ENCODE measurements at regions not wholly inside any gene's neighbourhood (a gene's known extent, or its start where the extent isn't known, plus 50 kb on each side); places are given as distances from the start of the nearest gene placed in this dataset.

GRCh38 chr2:12594590-12594989 is 122.1 kb upstream of the TRIB2 start:
- H3K4me2 ChIP-seq (ENCODE audit: control insufficient read depth, extremely low read depth, insufficient read depth, low read depth, low read length): peak overlapping the region; percentile 41
- H3K4me1 ChIP-seq (ENCODE audit: control insufficient read depth, extremely low read depth, insufficient read depth, low read length): peaks cover 10% of the 10 kb centered on the region
- H3K9me3 ChIP-seq (ENCODE audit: control insufficient read depth, low read depth, low read length): no peaks in the 10 kb centered on the region
- FAIRE-seq (peak; percentile 76), DNase-seq (ENCODE audit: low read depth, low spot score) (no peak)
- no peak overlapping the region for H3K9ac ChIP-seq (ENCODE audit: control insufficient read depth, extremely low read depth, insufficient read depth, low read length)
- TF ChIP-seq, protein P1, sequence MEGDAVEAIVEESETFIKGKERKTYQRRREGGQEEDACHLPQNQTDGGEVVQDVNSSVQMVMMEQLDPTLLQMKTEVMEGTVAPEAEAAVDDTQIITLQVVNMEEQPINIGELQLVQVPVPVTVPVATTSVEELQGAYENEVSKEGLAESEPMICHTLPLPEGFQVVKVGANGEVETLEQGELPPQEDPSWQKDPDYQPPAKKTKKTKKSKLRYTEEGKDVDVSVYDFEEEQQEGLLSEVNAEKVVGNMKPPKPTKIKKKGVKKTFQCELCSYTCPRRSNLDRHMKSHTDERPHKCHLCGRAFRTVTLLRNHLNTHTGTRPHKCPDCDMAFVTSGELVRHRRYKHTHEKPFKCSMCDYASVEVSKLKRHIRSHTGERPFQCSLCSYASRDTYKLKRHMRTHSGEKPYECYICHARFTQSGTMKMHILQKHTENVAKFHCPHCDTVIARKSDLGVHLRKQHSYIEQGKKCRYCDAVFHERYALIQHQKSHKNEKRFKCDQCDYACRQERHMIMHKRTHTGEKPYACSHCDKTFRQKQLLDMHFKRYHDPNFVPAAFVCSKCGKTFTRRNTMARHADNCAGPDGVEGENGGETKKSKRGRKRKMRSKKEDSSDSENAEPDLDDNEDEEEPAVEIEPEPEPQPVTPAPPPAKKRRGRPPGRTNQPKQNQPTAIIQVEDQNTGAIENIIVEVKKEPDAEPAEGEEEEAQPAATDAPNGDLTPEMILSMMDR (optimal IDR thresholded peaks at IDR 0.05 in 1 of 3, IDR thresholded peaks at IDR 0.05 in 1 of 3, conservative IDR thresholded peaks at IDR 0.05 in 1 of 3; ENCODE audit: extremely low read depth in 1 of 3, insufficient read depth in 2 of 3, low read length in 3 of 3): no peak
- TF ChIP-seq EZH2 (IDR thresholded peaks at IDR 0.05; ENCODE audit: low read length): no peak
- no peak overlapping the region for H3K4me3 ChIP-seq (ENCODE audit: control insufficient read depth in 2 of 3, extremely low read depth in 1 of 3, insufficient read depth in 2 of 3, low read depth in 1 of 3, low read length in 3 of 3)
- H3K9me1 ChIP-seq (ENCODE audit: control insufficient read depth, extremely low read depth, insufficient read depth, low read length): no peaks in the 10 kb centered on the region
- H3K27ac ChIP-seq (ENCODE audit: control insufficient read depth, insufficient read depth, low read length): no peak overlapping the region
- H3K79me2 ChIP-seq (ENCODE audit: control insufficient read depth, insufficient read depth, low read length): no peaks in the 10 kb centered on the region
- H4K20me1 ChIP-seq (ENCODE audit: control insufficient read depth, extremely low read depth, insufficient read depth, low read length): no peaks in the 10 kb centered on the region
- dilution Hi-C loops (cut with MboI; ENCODE audit: extremely low pct_ligation_motif_present, low sequenced_read_pairs): no loop called here
- H2AFZ ChIP-seq (ENCODE audit: control insufficient read depth, low read length): peak overlapping the region; percentile 39
- H3K27me3 ChIP-seq (ENCODE audit: control insufficient read depth, extremely low read depth, insufficient read depth, low read length): no peaks in the 10 kb centered on the region
- no peaks in the 10 kb centered on the region for H3K36me3 ChIP-seq (ENCODE audit: control insufficient read depth in 2 of 2, extremely low read depth in 1 of 2, insufficient read depth in 2 of 2, low read length in 2 of 2)

DNA sequence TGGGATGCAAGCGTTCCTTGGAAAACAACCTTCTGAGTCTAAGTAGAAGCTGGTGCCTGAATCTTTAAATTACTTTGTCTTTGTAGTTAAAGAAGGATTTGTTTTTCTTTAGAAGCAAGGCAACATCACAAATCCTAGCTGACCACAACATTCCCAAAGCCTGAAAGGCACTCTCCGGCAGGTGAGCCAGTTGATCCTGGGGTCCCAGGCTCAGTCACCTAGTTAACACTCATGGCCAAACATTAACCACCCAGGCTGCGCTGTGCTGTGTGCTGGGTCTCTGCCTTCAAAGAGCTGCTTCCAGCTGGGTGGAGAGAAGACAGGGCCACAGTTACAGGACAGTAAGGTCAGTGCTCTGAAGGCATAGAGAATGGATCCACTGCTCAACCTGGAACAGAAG is 120.0 kb upstream of the TRIB2 start:
- Histone ChIP-seq H3K27me3 (ENCODE audit: control insufficient read depth, extremely low read depth, insufficient read depth, low read length) (no peaks in the 10 kb centered on the region), H4K20me1 (ENCODE audit: control insufficient read depth, extremely low read depth, insufficient read depth, low read length) (no peaks in the 10 kb centered on the region), H3K4me2 (ENCODE audit: control insufficient read depth, extremely low read depth, insufficient read depth, low read depth, low read length) (no peak overlapping the region), H3K36me3 (ENCODE audit: control insufficient read depth in 2 of 2, extremely low read depth in 1 of 2, insufficient read depth in 2 of 2, low read length in 2 of 2) (no peaks in the 10 kb centered on the region), H3K4me3 (ENCODE audit: control insufficient read depth in 2 of 3, extremely low read depth in 1 of 3, insufficient read depth in 2 of 3, low read depth in 1 of 3, low read length in 3 of 3) (no peak overlapping the region), H3K79me2 (ENCODE audit: control insufficient read depth, insufficient read depth, low read length) (no peaks in the 10 kb centered on the region), H3K9me3 (ENCODE audit: control insufficient read depth, low read depth, low read length) (no peaks in the 10 kb centered on the region), H3K4me1 (ENCODE audit: control insufficient read depth, extremely low read depth, insufficient read depth, low read length) (peaks cover 10% of the 10 kb centered on the region), H3K27ac (ENCODE audit: control insufficient read depth, insufficient read depth, low read length) (no peak overlapping the region), H3K9ac (ENCODE audit: control insufficient read depth, extremely low read depth, insufficient read depth, low read length) (no peak overlapping the region), H2AFZ (ENCODE audit: control insufficient read depth, low read length) (no peak overlapping the region), H3K9me1 (ENCODE audit: control insufficient read depth, extremely low read depth, insufficient read depth, low read length) (no peaks in the 10 kb centered on the region)
- DNase-seq (ENCODE audit: low read depth, low spot score): no peak
- FAIRE-seq: no peak
- dilution Hi-C loops (cut with MboI; ENCODE audit: extremely low pct_ligation_motif_present, low sequenced_read_pairs): no loop called here
- TF ChIP-seq EZH2 (IDR thresholded peaks at IDR 0.05; ENCODE audit: low read length): no peak
- TF ChIP-seq, protein P1 (optimal IDR thresholded peaks at IDR 0.05 in 1 of 3, IDR thresholded peaks at IDR 0.05 in 1 of 3, conservative IDR thresholded peaks at IDR 0.05 in 1 of 3; ENCODE audit: extremely low read depth in 1 of 3, insufficient read depth in 2 of 3, low read length in 3 of 3): no peak
